T-helper 1 cell treated with Interleukin-12 subunit alpha and Interleukin-12 subunit beta and Interleukin-4 antibody, amounts not matched to agents 30 μg/mL and 1 μg/mL, for 36 hours (primary cell): ENCODE measurements at regions not wholly inside any gene's neighbourhood (a gene's known extent, or its start where the extent isn't known, plus 50 kb on each side); places are given as distances from the start of the nearest gene placed in this dataset.

Experiments used
- H3K27ac Mint-ChIP-seq: one replicate; pipeline ENCODE4 v1.8.0; 2021; ENCODE audit warnings: mild to moderate bottlenecking, mixed read lengths
- H3K27me3 Mint-ChIP-seq: one replicate; pipeline ENCODE4 v1.8.0; 2021; ENCODE audit warnings: low read depth, mixed read lengths
- H3K36me3 Mint-ChIP-seq: one replicate; pipeline ENCODE4 v1.8.0; 2021; ENCODE audit warnings: low read depth, mixed read lengths
- H3K4me1 Mint-ChIP-seq: one replicate; pipeline ENCODE4 v1.8.0; 2021; ENCODE audit warnings: low read depth, mixed read lengths
- H3K4me3 Mint-ChIP-seq: one replicate; pipeline ENCODE4 v1.8.0; 2021; ENCODE audit warnings: mild to moderate bottlenecking, moderate library complexity, mixed read lengths
- H3K9me3 Mint-ChIP-seq: one replicate; pipeline ENCODE4 v1.8.0; 2021; ENCODE audit warnings: mixed read lengths

DNA sequence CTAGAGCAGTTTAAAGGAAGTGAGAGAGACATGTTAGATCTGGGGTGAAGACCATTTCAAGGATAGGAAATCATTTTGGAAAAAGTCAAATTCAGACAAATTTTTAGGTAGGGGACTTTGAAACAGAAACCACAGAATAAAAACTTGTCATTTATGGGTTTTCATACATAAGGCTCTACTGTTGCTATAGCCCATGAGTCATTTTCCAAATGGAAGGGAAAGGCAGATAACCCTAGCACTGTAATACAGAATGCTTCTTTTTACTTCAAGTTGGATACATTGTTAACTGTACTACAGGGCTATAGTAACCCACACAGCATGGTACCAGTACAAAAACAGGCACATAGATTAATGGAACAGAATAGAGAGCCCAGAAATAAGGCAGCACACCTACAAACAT, 455.4 kb downstream of the EBF1 start:
- no peaks in the 10 kb centered on the region for H3K4me1 Mint-ChIP-seq
- H3K36me3 Mint-ChIP-seq, result no peaks in the 10 kb centered on the region
- H3K27me3 Mint-ChIP-seq, result no peaks in the 10 kb centered on the region

DNA sequence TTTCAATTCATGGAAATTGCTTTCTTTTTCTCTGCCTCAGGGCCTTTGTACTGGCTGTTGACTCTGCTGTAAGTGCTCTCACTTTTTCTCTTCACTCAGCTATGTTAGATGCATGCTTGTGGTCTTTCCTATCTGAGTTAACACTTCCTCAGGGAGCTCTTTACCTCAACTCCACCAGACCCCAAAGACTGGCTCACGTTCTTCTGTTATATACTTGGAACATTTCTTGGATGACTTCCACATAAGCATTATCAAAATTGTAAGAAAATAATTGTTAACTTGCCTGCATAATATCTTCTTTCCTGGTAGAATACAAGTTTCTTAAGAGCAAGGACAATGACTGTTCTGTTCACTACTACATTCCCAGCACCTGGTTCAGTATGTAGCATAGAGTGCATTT, 455.9 kb downstream of the EBF1 start:
- Mint-ChIP-seq H3K9me3 (no peaks in the 10 kb centered on the region), H3K27ac (no peak overlapping the region), H3K4me1 (no peaks in the 10 kb centered on the region), H3K4me3 (no peak overlapping the region), H3K27me3 (no peaks in the 10 kb centered on the region), H3K36me3 (no peaks in the 10 kb centered on the region)

More for the DNA sequence above, 455.4 kb downstream of the EBF1 start:
- H3K9me3 Mint-ChIP-seq, result no peaks in the 10 kb centered on the region
- H3K4me3 Mint-ChIP-seq, result no peak overlapping the region
- H3K27ac Mint-ChIP-seq, result no peak overlapping the region

DNA sequence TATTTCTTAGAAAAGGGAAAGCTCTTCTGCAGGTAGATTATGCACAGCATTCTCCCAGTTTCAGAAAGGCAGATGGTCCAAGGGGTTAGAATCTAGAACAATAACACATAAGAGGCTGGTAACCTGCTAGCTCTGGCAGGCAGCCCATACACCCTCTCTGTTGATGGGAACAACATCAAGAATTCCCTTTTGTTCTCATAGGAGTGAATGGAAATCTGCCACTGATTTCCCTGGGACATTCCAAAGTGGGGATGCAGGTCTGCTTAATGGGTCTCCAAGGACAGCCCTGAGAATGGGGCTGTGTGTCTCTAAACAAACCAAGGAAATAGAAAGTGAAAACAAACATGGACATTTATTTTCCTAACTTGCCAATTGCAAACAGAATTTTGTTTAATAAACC, 456.8 kb downstream of the EBF1 start:
- H3K4me1 Mint-ChIP-seq, result no peaks in the 10 kb centered on the region
- H3K27ac Mint-ChIP-seq, result no peak overlapping the region
- H3K36me3 Mint-ChIP-seq, result no peaks in the 10 kb centered on the region
- no peaks in the 10 kb centered on the region for H3K27me3 Mint-ChIP-seq
- H3K9me3 Mint-ChIP-seq, result no peaks in the 10 kb centered on the region
- H3K4me3 Mint-ChIP-seq, result no peak overlapping the region

DNA sequence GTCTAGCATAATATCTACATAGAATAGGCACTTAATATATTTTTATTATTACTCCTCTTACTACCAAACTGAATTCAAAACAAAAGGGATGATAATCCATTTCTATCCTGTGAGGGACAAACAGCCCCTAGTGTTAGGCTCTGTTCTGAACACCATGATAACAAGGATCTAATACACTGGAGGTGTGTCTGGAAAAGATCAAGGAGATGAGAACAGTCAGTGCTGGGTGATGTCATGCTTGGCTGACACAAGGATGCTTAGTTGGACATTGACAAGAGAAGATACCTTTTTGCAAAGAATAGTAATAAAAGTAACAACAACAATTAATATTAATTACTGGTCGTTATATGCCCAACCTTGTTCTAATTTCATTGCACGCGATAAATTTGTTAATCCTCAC, 458.7 kb downstream of the EBF1 start:
- no peak overlapping the region for H3K4me3 Mint-ChIP-seq
- H3K4me1 Mint-ChIP-seq, result no peaks in the 10 kb centered on the region
- no peaks in the 10 kb centered on the region for H3K9me3 Mint-ChIP-seq
- no peak overlapping the region for H3K27ac Mint-ChIP-seq
- no peaks in the 10 kb centered on the region for H3K36me3 Mint-ChIP-seq
- no peaks in the 10 kb centered on the region for H3K27me3 Mint-ChIP-seq

DNA sequence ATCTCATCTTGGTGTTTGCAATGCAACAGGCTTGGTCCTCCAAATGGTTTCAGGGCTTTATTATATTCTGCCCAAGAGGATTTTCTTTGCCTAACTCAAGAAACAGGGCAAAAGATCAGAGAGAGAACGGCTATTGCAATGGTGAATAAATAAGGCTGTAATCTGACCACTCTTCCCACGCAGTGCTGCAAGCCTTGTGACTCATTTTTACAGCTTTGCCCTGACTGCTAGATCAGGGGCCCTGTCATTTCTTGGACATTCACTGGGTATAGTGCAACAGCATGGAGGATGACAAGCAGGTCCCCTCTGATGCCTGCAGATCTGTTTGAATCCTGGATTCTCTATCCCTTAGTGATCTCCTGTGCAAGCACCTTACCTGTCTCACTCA, 459.1 kb downstream of the EBF1 start:
- Mint-ChIP-seq H3K36me3 (no peaks in the 10 kb centered on the region), H3K9me3 (no peaks in the 10 kb centered on the region), H3K27ac (no peak overlapping the region), H3K4me1 (no peaks in the 10 kb centered on the region), H3K4me3 (no peak overlapping the region), H3K27me3 (no peaks in the 10 kb centered on the region)

DNA sequence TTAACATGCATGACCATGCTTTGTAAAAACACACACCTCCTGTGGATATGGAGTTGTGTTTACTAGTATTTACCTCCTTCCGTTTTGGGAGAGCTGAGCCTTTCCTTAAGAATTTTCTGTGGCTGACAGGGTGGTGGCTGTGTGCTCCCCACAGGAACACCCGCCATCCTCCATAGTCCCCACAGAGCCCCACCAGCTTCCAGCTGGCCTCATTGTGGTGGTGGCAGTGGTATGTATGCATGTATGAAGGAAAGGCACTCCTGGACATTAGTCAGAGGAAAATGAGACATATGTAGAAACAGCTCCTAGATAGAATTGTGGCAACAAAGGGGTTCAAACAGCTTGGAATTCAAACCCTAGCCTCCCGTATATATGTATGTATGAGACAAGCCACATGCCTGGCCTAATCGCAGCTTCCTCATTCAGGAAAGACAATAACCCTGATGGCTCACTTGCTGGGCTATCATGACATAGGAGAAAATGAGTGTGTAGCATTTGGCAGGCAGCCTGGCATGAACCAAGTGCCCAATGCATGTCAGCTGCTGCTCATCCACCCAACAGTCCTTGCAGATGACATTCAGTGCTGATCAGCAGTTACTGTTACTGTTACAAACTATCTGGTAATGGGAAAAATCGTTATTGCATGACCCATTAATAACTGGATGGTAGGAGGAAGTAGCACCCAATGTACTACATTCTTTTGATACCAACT, 459.7 kb downstream of the EBF1 start:
- no peak overlapping the region for H3K27ac Mint-ChIP-seq
- no peaks in the 10 kb centered on the region for H3K36me3 Mint-ChIP-seq
- H3K4me3 Mint-ChIP-seq, result no peak overlapping the region
- H3K4me1 Mint-ChIP-seq, result no peaks in the 10 kb centered on the region
- H3K27me3 Mint-ChIP-seq, result no peaks in the 10 kb centered on the region
- H3K9me3 Mint-ChIP-seq, result no peaks in the 10 kb centered on the region

DNA sequence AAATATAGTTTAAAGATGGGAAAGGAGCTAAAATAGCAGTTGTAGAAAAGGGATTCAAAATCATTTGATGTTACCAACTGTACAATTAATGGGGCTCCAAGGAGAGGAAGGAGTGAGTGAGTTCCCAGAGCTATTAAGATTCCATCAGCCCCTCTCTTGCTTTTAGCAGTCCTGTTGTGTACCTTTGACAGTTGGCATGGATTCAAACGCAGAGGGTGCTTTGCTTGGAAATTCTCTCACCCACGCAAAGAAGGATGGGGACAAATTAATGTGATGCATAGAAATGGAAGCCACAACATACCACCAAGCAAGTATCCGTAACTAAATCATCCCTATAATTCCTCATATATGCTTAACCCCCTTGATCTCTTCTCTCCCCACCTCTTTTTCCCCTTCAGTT, 461.3 kb downstream of the EBF1 start:
- Mint-ChIP-seq H3K9me3 (no peaks in the 10 kb centered on the region), H3K4me1 (no peaks in the 10 kb centered on the region), H3K36me3 (no peaks in the 10 kb centered on the region), H3K4me3 (no peak overlapping the region), H3K27ac (no peak overlapping the region), H3K27me3 (no peaks in the 10 kb centered on the region)

DNA sequence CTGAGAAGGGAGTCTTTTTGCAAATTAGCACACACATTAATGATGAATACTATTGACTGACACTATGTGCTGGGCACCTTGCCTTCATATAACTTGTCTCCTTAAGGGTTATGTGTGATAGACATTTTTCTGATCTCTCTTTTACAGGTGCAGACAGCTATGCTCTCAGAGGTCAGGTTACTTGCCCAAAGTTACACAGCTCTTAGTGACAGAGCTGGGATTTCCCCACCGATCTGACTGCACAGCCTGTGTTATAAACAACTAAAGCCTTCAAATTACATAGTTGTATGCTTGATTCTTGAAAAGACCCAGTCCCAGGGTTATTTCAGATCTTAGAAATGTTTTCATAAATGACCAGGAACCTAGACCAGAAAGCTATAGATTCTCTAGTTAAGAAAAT, 462.7 kb downstream of the EBF1 start:
- no peaks in the 10 kb centered on the region for H3K36me3 Mint-ChIP-seq
- no peak overlapping the region for H3K4me3 Mint-ChIP-seq
- no peak overlapping the region for H3K27ac Mint-ChIP-seq
- no peaks in the 10 kb centered on the region for H3K9me3 Mint-ChIP-seq
- H3K4me1 Mint-ChIP-seq, result no peaks in the 10 kb centered on the region
- H3K27me3 Mint-ChIP-seq, result no peaks in the 10 kb centered on the region

DNA sequence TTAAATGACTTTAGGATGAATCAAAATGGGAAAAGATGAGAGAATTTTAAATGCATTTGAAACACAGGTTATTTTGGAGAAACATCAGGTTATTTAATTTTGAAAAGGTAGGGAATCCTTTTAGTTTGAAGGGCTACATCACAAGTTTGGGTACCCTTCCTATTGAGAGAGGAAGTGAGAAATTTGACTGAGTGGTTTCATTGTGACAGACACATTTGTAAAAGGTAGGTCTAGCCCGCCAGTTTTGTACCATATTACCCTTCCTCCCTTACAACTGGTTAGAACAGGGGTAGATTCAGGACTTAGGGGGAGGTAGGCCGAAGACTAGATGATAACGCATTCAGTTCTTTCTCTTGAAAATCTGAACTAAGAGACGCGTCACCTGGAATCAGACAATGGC, 464.2 kb downstream of the EBF1 start:
- Mint-ChIP-seq H3K4me3 (no peak overlapping the region), H3K4me1 (no peaks in the 10 kb centered on the region), H3K36me3 (no peaks in the 10 kb centered on the region), H3K27me3 (no peaks in the 10 kb centered on the region), H3K27ac (no peak overlapping the region), H3K9me3 (no peaks in the 10 kb centered on the region)

DNA sequence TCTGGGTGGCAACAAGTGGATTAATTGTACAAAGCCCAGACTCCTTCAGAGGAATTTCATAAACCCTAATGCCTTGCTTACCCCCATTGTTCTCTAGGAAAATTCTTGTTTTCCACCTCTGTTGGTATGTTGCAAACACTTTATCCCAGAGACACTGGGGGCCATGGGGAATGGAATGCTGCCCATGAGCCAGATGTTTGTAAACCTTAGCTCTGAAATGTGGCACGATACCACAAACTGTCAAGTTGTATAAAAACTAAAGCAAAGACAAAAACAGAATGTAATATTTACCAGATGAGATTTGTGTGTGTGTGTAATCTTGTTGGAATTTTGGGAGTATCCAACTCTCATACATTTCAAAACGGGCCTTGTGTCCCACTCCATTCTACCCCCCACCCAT, 465.0 kb downstream of the EBF1 start:
- Mint-ChIP-seq H3K27me3 (no peaks in the 10 kb centered on the region), H3K4me1 (no peaks in the 10 kb centered on the region), H3K36me3 (no peaks in the 10 kb centered on the region), H3K4me3 (no peak overlapping the region), H3K9me3 (no peaks in the 10 kb centered on the region), H3K27ac (no peak overlapping the region)

DNA sequence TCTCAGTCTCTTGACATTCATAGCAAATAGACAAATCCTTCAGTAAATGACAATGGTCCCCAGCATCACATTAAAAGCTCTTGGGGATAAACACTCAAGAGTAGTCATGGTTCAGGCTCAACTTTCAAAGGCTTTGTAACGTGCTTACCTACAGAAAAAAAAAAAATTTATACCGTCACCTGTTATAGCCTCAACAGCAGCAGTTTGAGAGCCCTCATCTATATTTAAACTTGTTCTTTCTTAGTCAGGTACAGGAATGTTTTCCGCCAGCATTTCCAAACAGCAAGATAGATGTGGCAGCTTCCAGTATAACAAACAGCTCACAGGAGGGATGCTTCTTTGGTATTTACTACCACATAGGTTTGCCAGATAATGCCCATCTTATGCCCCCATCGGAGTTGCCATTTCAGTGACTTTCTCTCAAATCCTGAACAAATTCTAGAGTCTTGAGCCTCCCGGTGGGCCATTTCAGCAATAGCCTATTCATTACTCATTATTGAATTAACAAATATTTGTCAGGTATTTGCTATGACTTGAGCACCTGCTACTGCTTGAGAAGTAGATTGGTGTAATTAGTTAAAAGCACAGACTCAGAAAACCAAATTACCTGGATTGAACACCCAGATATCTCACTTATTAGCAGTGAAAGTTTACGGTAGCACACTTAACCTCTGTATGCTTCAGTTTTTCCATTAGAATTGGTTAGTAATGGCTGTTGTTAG, 470.0 kb downstream of the EBF1 start:
- Mint-ChIP-seq H3K27ac (no peak overlapping the region), H3K4me1 (no peaks in the 10 kb centered on the region), H3K36me3 (no peaks in the 10 kb centered on the region), H3K27me3 (no peaks in the 10 kb centered on the region), H3K4me3 (no peak overlapping the region), H3K9me3 (no peaks in the 10 kb centered on the region)

DNA sequence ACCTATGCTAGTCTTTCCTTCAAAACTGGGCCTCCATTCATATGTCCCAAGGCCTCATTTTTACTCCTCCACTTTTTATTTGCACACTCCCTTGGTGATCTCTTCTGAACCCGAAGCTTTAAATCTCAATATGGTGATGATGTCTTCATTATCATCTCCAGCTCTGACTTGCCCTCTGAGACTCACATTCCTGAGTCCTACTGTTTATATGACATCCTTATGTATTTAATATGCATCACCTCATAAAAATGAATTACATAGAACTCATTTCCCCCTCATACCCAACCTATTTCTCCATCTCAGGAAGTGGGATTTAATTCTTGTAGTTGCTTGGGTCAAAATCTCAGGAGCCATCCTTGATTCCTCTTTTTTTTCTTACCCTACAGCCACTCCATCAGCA, 473.0 kb downstream of the EBF1 start:
- H3K4me3 Mint-ChIP-seq, result no peak overlapping the region
- peaks cover 6% of the 10 kb centered on the region for H3K9me3 Mint-ChIP-seq
- H3K36me3 Mint-ChIP-seq, result no peaks in the 10 kb centered on the region
- H3K4me1 Mint-ChIP-seq, result no peaks in the 10 kb centered on the region
- no peak overlapping the region for H3K27ac Mint-ChIP-seq
- H3K27me3 Mint-ChIP-seq, result no peaks in the 10 kb centered on the region

DNA sequence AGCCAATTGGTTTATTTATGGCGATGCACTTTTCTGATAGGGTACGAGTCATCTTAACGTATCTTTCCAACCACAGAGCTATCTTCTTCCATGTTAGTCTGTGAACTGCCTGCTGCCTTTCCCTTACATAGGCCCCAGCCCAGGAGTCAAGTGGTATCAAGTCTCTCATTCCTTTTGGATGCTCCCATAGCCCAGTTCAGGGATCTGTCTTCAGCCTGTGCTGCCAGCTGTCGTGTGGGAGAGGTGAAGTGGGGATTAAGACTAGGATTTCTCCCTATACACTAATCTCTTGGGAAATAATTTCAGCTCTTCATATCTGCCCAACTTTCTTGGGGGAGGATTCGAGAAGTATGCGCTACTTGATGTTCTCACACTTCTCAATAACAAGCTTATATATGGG, 475.7 kb downstream of the EBF1 start:
- H3K4me1 Mint-ChIP-seq, result no peaks in the 10 kb centered on the region
- H3K4me3 Mint-ChIP-seq, result no peak overlapping the region
- no peaks in the 10 kb centered on the region for H3K27me3 Mint-ChIP-seq
- H3K9me3 Mint-ChIP-seq, result peaks cover 6% of the 10 kb centered on the region
- no peak overlapping the region for H3K27ac Mint-ChIP-seq
- no peaks in the 10 kb centered on the region for H3K36me3 Mint-ChIP-seq

DNA sequence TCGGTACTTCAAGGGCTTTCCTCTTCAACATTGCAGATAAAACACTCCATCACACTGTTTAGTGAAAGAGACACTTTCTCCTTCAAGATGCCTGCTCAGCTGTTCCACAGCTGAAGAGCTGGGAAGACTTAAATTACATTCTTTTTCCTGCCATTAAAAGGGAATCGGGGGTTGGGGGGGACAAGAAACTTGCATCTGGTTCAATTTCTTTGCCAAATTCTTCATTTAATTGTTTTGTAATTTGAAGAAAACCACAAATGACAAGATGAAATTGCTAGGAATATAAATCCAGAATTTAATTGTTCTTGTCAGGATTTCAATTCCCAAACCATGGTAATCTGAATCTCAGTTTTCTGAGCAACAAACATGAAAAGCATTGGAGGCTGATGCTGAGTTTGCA, 478.3 kb downstream of the EBF1 start:
- Mint-ChIP-seq H3K4me1 (no peaks in the 10 kb centered on the region), H3K27me3 (no peaks in the 10 kb centered on the region), H3K9me3 (peaks cover 6% of the 10 kb centered on the region), H3K27ac (no peak overlapping the region), H3K36me3 (no peaks in the 10 kb centered on the region), H3K4me3 (no peak overlapping the region)

DNA sequence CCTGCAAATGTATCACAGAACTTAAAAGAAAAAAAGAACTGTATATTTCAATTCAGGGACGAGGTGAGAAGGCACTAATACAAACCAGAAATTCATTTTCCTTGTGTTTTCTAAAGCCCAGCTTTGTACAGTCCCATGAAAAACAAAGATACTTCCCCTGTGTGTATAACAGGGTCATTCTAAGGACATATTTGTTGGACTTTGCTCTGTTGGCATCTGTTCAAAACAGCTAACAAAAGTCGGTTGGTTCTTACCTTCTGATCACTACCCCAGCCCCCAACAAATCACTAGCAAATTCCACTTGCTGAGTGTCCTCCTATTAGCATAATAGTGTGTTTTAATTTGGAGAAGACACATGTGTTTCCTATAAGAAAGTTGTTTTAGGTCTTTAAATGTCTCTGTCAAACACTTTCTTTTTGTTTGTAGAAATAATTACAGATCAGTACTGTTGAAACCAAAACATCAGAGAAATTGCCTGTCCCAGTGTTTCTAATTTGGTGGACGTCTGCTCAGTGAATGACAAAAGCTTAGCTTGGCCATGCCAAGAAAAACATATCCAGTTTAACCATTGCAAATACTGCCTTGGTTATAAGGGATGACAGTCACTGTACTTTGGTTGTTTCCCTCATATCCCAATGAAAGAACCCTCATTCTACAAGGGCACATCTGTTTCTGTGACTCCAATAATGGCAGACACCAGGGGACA, 480.5 kb downstream of the EBF1 start:
- Mint-ChIP-seq H3K9me3 (peaks cover 6% of the 10 kb centered on the region), H3K27me3 (no peaks in the 10 kb centered on the region), H3K27ac (no peak overlapping the region), H3K36me3 (no peaks in the 10 kb centered on the region), H3K4me1 (no peaks in the 10 kb centered on the region), H3K4me3 (no peak overlapping the region)
